ENCODE measurements at regions not wholly inside any gene's neighbourhood (a gene's known extent, or its start where the extent isn't known, plus 50 kb on each side); places are given as distances from the start of the nearest gene placed in this dataset.

- peaks cover 6 to 9% of the 10 kb centered on the region in 2 experiments; a peak in 3 of 5 replicates for H3K27me3 ChIP-seq (ENCODE audit: control insufficient read depth in 2 of 2, insufficient read depth in 2 of 2, low read length in 2 of 2)
- no peak overlapping the region for H3K9ac ChIP-seq (ENCODE audit: insufficient read depth in 1 of 2, low read depth in 2 of 2, low read length in 2 of 2)
- no peaks in the 10 kb centered on the region for H3K79me2 ChIP-seq (ENCODE audit: control insufficient read depth, insufficient read depth, low read length)
- H3K4me2 ChIP-seq (ENCODE audit: insufficient read depth, low read length), result no peak overlapping the region
- CTCF ChIA-PET (ENCODE audit: low intra/inter-chr PET ratio), result no interaction called here
- intact Hi-C loops (cut with micrococcal nuclease) (no loop called here), in situ Hi-C loops (cut with MboI) (loop anchor here (10.0 kb wide), 1 partner anchor 1507 kb away; no protein-coding TSS in a partner anchor)
- no peaks in the 10 kb centered on the region; the same call in 1 of the 2 replicates for H3K9me3 ChIP-seq (replicated peaks; ENCODE audit: control insufficient read depth, insufficient read depth, low read depth, low read length)
- 4% methylated on average over 1 of the region's 1 CpG for WGBS (ENCODE audit: insufficient coverage, low coverage, missing lambda C conversion rate)
- no peaks in the 10 kb centered on the region for H3K36me3 ChIP-seq (ENCODE audit: control insufficient read depth, insufficient read depth, low read length)
- POLR2A ChIA-PET, result interaction anchor here (0.6 kb wide), 1 partner anchor 57 kb away, joined by 3 read pairs; no protein-coding TSS in a partner anchor
- H3K4me3 ChIP-seq, result no peak overlapping the region
- BruUV-seq (replicated peaks), result no TSS peak
- H3K9me1 ChIP-seq (ENCODE audit: control insufficient read depth, insufficient read depth, low read length), result no peaks in the 10 kb centered on the region
- TF ChIP-seq GABPA (tag; conservative IDR thresholded peaks at IDR 0.05; ENCODE audit: low read depth), result no peak
- no peak for TF ChIP-seq CREM (IDR thresholded peaks at IDR 0.05; ENCODE audit: low read depth)
- no peak for TF ChIP-seq HDAC8 (tag; IDR thresholded peaks at IDR 0.05)
- no peak for TF ChIP-seq POU5F1 (IDR thresholded peaks at IDR 0.05; ENCODE audit: borderline replicate concordance, low read depth, low read length, partially characterized antibody)
- no peak for TF ChIP-seq EP300 (IDR thresholded peaks at IDR 0.05; ENCODE audit: low read length)
- no peak for TF ChIP-seq CGGBP1 (CRISPR knock-in tag; IDR thresholded peaks at IDR 0.05)
- TF ChIP-seq SMAD2 (IDR thresholded peaks at IDR 0.05; ENCODE audit: low read depth, low read length), result no peak
- no peak for TF ChIP-seq MLLT1 (IDR thresholded peaks at IDR 0.05)
- TF ChIP-seq RNF2 (IDR thresholded peaks at IDR 0.05), result no peak
- no peak for TF ChIP-seq MCM2 (IDR thresholded peaks at IDR 0.05; ENCODE audit: low read depth)
- TF ChIP-seq HNRNPUL1 (IDR thresholded peaks at IDR 0.05; ENCODE audit: low read length), result no peak
- TF ChIP-seq PHTF2 (CRISPR knock-in tag; IDR thresholded peaks at IDR 0.05), result no peak
- H2AFZ ChIP-seq (ENCODE audit: low read depth, low read length), result no peak overlapping the region
- no peaks in the 10 kb centered on the region for H3K4me1 ChIP-seq (replicated peaks in 1 of 2; ENCODE audit: control insufficient read depth in 2 of 2, insufficient read depth in 2 of 2, low read length in 2 of 2)
- H3K27ac ChIP-seq (ENCODE audit: extremely low read depth, low read depth, low read length), result no peak overlapping the region
- no peak for FAIRE-seq
- no peak for DNase-seq (ENCODE audit: extremely low read depth in 1 of 4, low spot score in 3 of 4)
- ATAC-seq, result no peak
- H4K20me1 ChIP-seq (replicated peaks; ENCODE audit: control insufficient read depth, insufficient read depth, low read length), result no peaks in the 10 kb centered on the region
Observed at GRCh38 chr16:22692034-22692433, 121.9 kb upstream of the HS3ST2 start.

Measured in K562 (cell line).